Panc1 (cell line): ENCODE measurements at regions not wholly inside any gene's neighbourhood (a gene's known extent, or its start where the extent isn't known, plus 50 kb on each side); places are given as distances from the start of the nearest gene placed in this dataset.

Source experiments
- ATAC-seq: fragments of 200-7000 bp; cut with Tn5 transposase; 2 replicates; pipeline ENCODE4 v1.9.1; 2020; ENCODE audit warnings: mild to moderate bottlenecking, moderate library complexity
- BruUV-seq: library from RNA; stranded (reverse); fragments of 400-500 nt; replicated peaks from 2 replicates; lab custom pipeline; 2021; lab: Mats Ljungman, UMichigan
- CTCF ChIA-PET: fragments of 300-600 bp; sonication (Branson Sonifier 250); formaldehyde crosslinking; loops from one replicate; lab custom pipeline; 2022; ENCODE audit warnings: antibody characterized with exemption; lab: Charles Lee
- POLR2A ChIA-PET: fragments of 300-600 bp; sonication (Branson Sonifier 250); formaldehyde crosslinking; loops from one replicate; lab custom pipeline; 2022; ENCODE audit warnings: antibody characterized with exemption; lab: Charles Lee
- DNase-seq: peaks from one replicate; pipeline ENCODE4 v3.0.0-alpha.2; 2010; ENCODE audit warnings: low read depth, low spot score
- H3K27ac ChIP-seq: 2 replicates; pipeline ENCODE4 v1.5.1; 2011; ENCODE audit warnings: mild to moderate bottlenecking, low read length, inconsistent platforms
- H3K27me3 ChIP-seq: fragments of 200-500 bp; sonication (Bioruptor generic); 2 replicates; pipeline ENCODE4 v1.6.0; 2014; ENCODE audit warnings: low read length, inconsistent platforms; ENCODE audit not compliant: control insufficient read depth, insufficient read depth
- H3K36me3 ChIP-seq: fragments of 200-500 bp; sonication (Bioruptor generic); 2 replicates; pipeline ENCODE4 v1.5.1; 2014; ENCODE audit warnings: inconsistent platforms, mild to moderate bottlenecking, low read length, moderate library complexity; ENCODE audit not compliant: control insufficient read depth, insufficient read depth
- H3K4me1 ChIP-seq: 2 replicates; pipeline ENCODE4 v1.5.1; 2011; ENCODE audit warnings: inconsistent platforms, mild to moderate bottlenecking, low read length, moderate library complexity; ENCODE audit not compliant: control insufficient read depth, insufficient read depth
- H3K4me3 ChIP-seq, 2 experiments: 2 replicates each; pipeline ENCODE4 v1.5.1; 2011 to 2012; ENCODE audit warnings: low read depth in 2 of 2, low read length in 2 of 2, mild to moderate bottlenecking in 2 of 2, inconsistent platforms in 1 of 2, moderate library complexity in 1 of 2
- H3K9me3 ChIP-seq: fragments of 200-500 bp; sonication (Bioruptor generic); 2 replicates; pipeline ENCODE4 v1.5.1; 2014; ENCODE audit warnings: low read depth, mild to moderate bottlenecking, inconsistent platforms, low read length, moderate library complexity; ENCODE audit not compliant: control insufficient read depth, insufficient read depth
- CTCF ChIP-seq: fragments of 450-650 bp; IDR thresholded peaks from 2 replicates; pipeline ENCODE4 v1.5.1; 2017; ENCODE audit warnings: mild to moderate bottlenecking
- POLR2AphosphoS5 ChIP-seq: IDR thresholded peaks from 2 replicates; pipeline ENCODE4 v1.6.1; 2012; ENCODE audit warnings: mild to moderate bottlenecking, low read depth, low read length, moderate library complexity
- REST ChIP-seq, 2 experiments: IDR thresholded peaks; 2 replicates each; pipeline ENCODE4 v1.6.1; 2011 to 2012; ENCODE audit warnings: low read depth in 2 of 2, control low read depth in 1 of 2, low read length in 1 of 2, mild to moderate bottlenecking in 1 of 2, moderate library complexity in 1 of 2; ENCODE audit not compliant: insufficient read depth in 1 of 2
- SIN3A ChIP-seq: IDR thresholded peaks from 2 replicates; pipeline ENCODE4 v1.6.1; 2012; ENCODE audit warnings: low read depth, mild to moderate bottlenecking, low read length, moderate library complexity, borderline replicate concordance; ENCODE audit not compliant: insufficient read depth
- TCF7L2 ChIP-seq: IDR thresholded peaks from 2 replicates; pipeline ENCODE4 v1.6.1; 2011; ENCODE audit warnings: mild to moderate bottlenecking, low read depth, low read length, inconsistent platforms
- in situ Hi-C: cut with HindIII; loops from 2 replicates; pipeline ENCODE4 v1.10.0; 2016; ENCODE audit warnings: low sequenced_read_pairs, low pct_unique_long_range_greater_than_20kb
- intact Hi-C: fragments of 100-400 bp; cut with micrococcal nuclease; formaldehyde crosslinking; loops from one replicate; pipeline ENCODE4 v1.10.0; 2022; ENCODE audit not compliant: unreplicated experiment

GRCh38 chr10:63783882-63784281 is 262.7 kb downstream of the REEP3 start:
- CTCF ChIA-PET: no interaction called here
- Histone ChIP-seq H3K4me3 (no peak overlapping the region), H3K36me3 (no peaks in the 10 kb centered on the region), H3K4me1 (no peaks in the 10 kb centered on the region), H3K27me3 (peaks cover 19% of the 10 kb centered on the region), H3K27ac (no peak overlapping the region), H3K9me3 (no peaks in the 10 kb centered on the region)
- in situ Hi-C loops: no loop called here
- no peak for DNase-seq
- no TSS peak for BruUV-seq
- intact Hi-C loops: no loop called here
- no peak for TF ChIP-seq SIN3A
- TF ChIP-seq CTCF: no peak
- TF ChIP-seq REST (IDR thresholded peaks at IDR 0.05; ENCODE audit: insufficient read depth in 1 of 2, low read depth in 2 of 2, low read length in 1 of 2): no peak
- TF ChIP-seq TCF7L2: no peak
- TF ChIP-seq POLR2AphosphoS5: no peak
- ATAC-seq: no peak
- POLR2A ChIA-PET: no interaction called here

- intact Hi-C loops (no loop called here), in situ Hi-C loops (no loop called here)
- no TSS peak for BruUV-seq
- peaks cover 6% of the 10 kb centered on the region; the same call in 1 of the 2 replicates for H3K27me3 ChIP-seq
- POLR2A ChIA-PET: no interaction called here
- no peak overlapping the region for H3K27ac ChIP-seq
- H3K4me1 ChIP-seq: no peaks in the 10 kb centered on the region
- TF ChIP-seq SIN3A: no peak
- TF ChIP-seq REST (IDR thresholded peaks at IDR 0.05; ENCODE audit: insufficient read depth in 1 of 2, low read depth in 2 of 2, low read length in 1 of 2): no peak
- no peak for TF ChIP-seq CTCF
- TF ChIP-seq POLR2AphosphoS5: no peak
- TF ChIP-seq TCF7L2: no peak
- CTCF ChIA-PET: no interaction called here
- H3K36me3 ChIP-seq: no peaks in the 10 kb centered on the region
- DNase-seq (no peak), ATAC-seq (no peak)
- H3K9me3 ChIP-seq: no peaks in the 10 kb centered on the region
- no peak overlapping the region for H3K4me3 ChIP-seq
These were observed 267.1 kb downstream of the REEP3 start for GRCh38 chr10:63788152-63788821.
